HUES48 (cell line): ENCODE measurements at regions not wholly inside any gene's neighbourhood (a gene's known extent, or its start where the extent isn't known, plus 50 kb on each side); places are given as distances from the start of the nearest gene placed in this dataset.
"Not testable (repeated sequence)": the region's sequence is repeated elsewhere in the genome, so short reads cannot be mapped to it uniquely, and the experiment has no call there.

Source experiments
- H3K27ac ChIP-seq: one replicate; pipeline ENCODE4 v1.7.0; 2013; ENCODE audit warnings: low read depth, low read length, inconsistent platforms
- H3K27me3 ChIP-seq: 2 replicates; pipeline ENCODE4 v1.6.1; 2013; ENCODE audit warnings: mild to moderate bottlenecking, low read length; ENCODE audit not compliant: control insufficient read depth, insufficient read depth
- H3K36me3 ChIP-seq: 2 replicates; pipeline ENCODE4 v1.6.1; 2013; ENCODE audit warnings: low read length; ENCODE audit not compliant: control insufficient read depth, insufficient read depth
- H3K4me1 ChIP-seq: 2 replicates; pipeline ENCODE4 v1.6.1; 2013; ENCODE audit warnings: mild to moderate bottlenecking, low read length; ENCODE audit not compliant: control insufficient read depth, insufficient read depth
- H3K4me3 ChIP-seq: 2 replicates; pipeline ENCODE4 v1.5.1; 2013; ENCODE audit warnings: mild to moderate bottlenecking, low read depth, low read length
- H3K9ac ChIP-seq: 2 replicates; pipeline ENCODE4 v1.6.1; 2013; ENCODE audit warnings: mild to moderate bottlenecking, low read depth, low read length, moderate library complexity
- H3K9me3 ChIP-seq: 2 replicates; pipeline ENCODE4 v1.6.1; 2013; ENCODE audit warnings: low read length; ENCODE audit not compliant: control insufficient read depth, insufficient read depth

- no peak overlapping the region for H3K9ac ChIP-seq
- no peaks in the 10 kb centered on the region for H3K36me3 ChIP-seq
- no peak overlapping the region for H3K4me3 ChIP-seq
- no peaks in the 10 kb centered on the region for H3K27me3 ChIP-seq
- H3K9me3 ChIP-seq = no peaks in the 10 kb centered on the region
- no peak overlapping the region for H3K27ac ChIP-seq
- no peaks in the 10 kb centered on the region for H3K4me1 ChIP-seq
Observed at GRCh38 chr12:105585107-105585506, 254.6 kb downstream of the C12orf75 start.

DNA sequence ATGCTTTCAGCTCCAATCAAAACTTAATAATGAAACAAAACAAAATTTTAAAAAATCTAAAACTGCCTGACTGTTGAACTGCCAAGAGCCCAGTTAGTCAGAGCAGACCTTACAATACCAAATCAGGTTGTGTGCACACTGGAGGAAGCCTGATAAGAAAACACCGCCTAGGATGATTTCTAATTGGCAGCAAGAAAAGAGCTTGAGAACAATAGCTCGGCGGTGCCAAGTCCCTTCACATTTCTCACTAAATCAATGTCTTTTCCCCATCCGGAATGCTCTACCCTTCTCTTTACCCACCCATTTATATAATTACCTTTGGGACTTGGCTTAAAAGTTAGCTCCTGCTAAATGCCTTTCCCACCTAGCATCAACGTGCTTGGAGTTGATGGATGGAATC, 256.7 kb downstream of the C12orf75 start:
- H3K4me3 ChIP-seq = no peak overlapping the region
- H3K9me3 ChIP-seq = no peaks in the 10 kb centered on the region
- H3K9ac ChIP-seq = no peak overlapping the region
- no peaks in the 10 kb centered on the region for H3K27me3 ChIP-seq
- no peak overlapping the region for H3K27ac ChIP-seq
- no peaks in the 10 kb centered on the region for H3K36me3 ChIP-seq
- H3K4me1 ChIP-seq = no peaks in the 10 kb centered on the region

- no peaks in the 10 kb centered on the region for H3K36me3 ChIP-seq
Observed at GRCh38 chr12:105588106-105588505, 257.6 kb downstream of the C12orf75 start.

DNA sequence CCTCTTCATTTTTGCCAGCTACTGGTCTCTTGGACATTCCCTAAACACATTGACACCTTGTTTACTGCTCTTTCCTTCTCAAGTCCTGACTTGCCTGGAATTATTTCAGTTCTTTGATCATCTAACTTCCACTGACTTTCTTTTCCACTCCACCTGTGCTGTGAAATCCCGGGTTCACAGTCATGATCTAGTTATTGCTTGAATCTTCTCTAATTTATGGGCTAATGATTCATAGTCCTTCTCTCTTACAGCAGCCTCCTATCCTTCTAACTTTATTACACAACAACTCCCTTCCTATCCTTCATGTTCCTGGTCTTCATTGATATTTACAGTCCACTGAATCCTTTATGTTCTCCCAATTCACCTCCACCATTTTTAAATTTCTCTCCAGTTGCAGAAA, 260.1 kb downstream of the C12orf75 start:
- H3K4me3 ChIP-seq = no peak overlapping the region
- no peak overlapping the region for H3K9ac ChIP-seq
- no peaks in the 10 kb centered on the region for H3K4me1 ChIP-seq
- H3K27ac ChIP-seq = no peak overlapping the region
- no peaks in the 10 kb centered on the region for H3K27me3 ChIP-seq
- no peaks in the 10 kb centered on the region for H3K36me3 ChIP-seq
- H3K9me3 ChIP-seq = no peaks in the 10 kb centered on the region

More at GRCh38 chr12:105588106-105588505, 257.6 kb downstream of the C12orf75 start:
- H3K4me3 ChIP-seq = no peak overlapping the region
- H3K9me3 ChIP-seq = no peaks in the 10 kb centered on the region
- H3K27me3 ChIP-seq = no peaks in the 10 kb centered on the region
- no peak overlapping the region for H3K9ac ChIP-seq
- H3K4me1 ChIP-seq = no peaks in the 10 kb centered on the region
- no peak overlapping the region for H3K27ac ChIP-seq

DNA sequence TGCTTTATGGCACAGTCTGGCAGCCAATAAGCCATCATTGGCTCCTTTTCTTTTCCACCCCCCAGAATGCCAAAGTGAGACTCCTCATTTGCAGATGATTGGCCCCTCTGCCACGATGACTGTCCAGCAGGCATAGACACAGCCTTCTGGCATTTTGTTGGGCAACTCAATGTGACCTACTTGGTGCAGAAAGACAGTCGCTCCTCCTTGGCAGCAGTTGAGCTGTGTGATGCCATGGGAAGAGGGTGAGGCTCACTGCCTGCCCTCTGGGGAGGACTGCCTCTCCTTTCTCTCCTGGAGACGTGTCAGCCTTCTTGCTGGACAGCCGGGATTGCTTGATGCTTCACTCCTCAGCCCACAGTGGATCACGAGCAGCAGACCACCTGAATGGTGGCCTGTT, 264.9 kb downstream of the C12orf75 start:
- Histone ChIP-seq H3K27ac (no peak overlapping the region), H3K4me1 (peaks cover 4% of the 10 kb centered on the region; the same call in 1 of the 2 replicates), H3K36me3 (no peaks in the 10 kb centered on the region), H3K9me3 (no peaks in the 10 kb centered on the region; the same call in 1 of the 2 replicates), H3K27me3 (no peaks in the 10 kb centered on the region), H3K9ac (no peak overlapping the region), H3K4me3 (no peak overlapping the region)

- Histone ChIP-seq H3K4me1 (peaks cover 4% of the 10 kb centered on the region; the same call in 1 of the 2 replicates), H3K36me3 (no peaks in the 10 kb centered on the region), H3K9me3 (no peaks in the 10 kb centered on the region; the same call in 1 of the 2 replicates)
Observed at GRCh38 chr12:105596731-105597130, 266.2 kb downstream of the C12orf75 start.

GRCh38 chr12:105598031-105598430, 267.5 kb downstream of the C12orf75 start:
- H3K9me3 ChIP-seq = no peaks in the 10 kb centered on the region; the same call in 1 of the 2 replicates
- H3K4me1 ChIP-seq = peaks cover 4% of the 10 kb centered on the region; the same call in 1 of the 2 replicates
- H3K36me3 ChIP-seq = no peaks in the 10 kb centered on the region
- no peaks in the 10 kb centered on the region for H3K27me3 ChIP-seq
- no peak overlapping the region for H3K27ac ChIP-seq
- no peak overlapping the region for H3K9ac ChIP-seq
- no peak overlapping the region for H3K4me3 ChIP-seq

More at GRCh38 chr12:105596731-105597130, 266.2 kb downstream of the C12orf75 start:
- Histone ChIP-seq H3K4me3 (no peak overlapping the region), H3K27ac (no peak overlapping the region), H3K9ac (no peak overlapping the region), H3K27me3 (no peaks in the 10 kb centered on the region)

GRCh38 chr12:105600911-105601545, 270.5 kb downstream of the C12orf75 start:
- no peaks in the 10 kb centered on the region for H3K27me3 ChIP-seq
- H3K36me3 ChIP-seq = no peaks in the 10 kb centered on the region
- no peak overlapping the region for H3K27ac ChIP-seq
- no peaks in the 10 kb centered on the region; the same call in 1 of the 2 replicates for H3K9me3 ChIP-seq
- no peak overlapping the region for H3K9ac ChIP-seq
- H3K4me1 ChIP-seq = peaks cover 4% of the 10 kb centered on the region; the same call in 1 of the 2 replicates
- no peak overlapping the region for H3K4me3 ChIP-seq

DNA sequence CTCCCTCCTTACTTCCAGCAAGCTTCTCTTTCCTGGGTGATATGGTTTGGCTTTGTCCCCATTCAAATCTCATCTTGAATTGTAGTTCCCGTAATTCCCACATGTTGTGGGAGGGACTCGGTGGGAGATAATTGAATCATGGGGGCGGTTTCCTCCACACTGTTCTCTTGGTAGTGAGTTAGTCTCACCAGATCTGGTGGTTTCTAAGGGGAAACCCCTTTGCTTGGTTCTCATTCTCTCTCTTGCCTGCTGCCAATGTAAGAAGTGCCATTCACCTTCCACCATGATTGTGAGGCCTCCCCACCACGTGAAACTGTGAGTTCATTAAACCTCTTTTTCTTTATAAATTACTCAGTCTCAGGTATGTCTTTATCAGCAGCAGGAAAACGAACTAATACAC, 271.8 kb downstream of the C12orf75 start:
- not testable (repeated sequence) for H3K4me3 ChIP-seq, H3K4me1 ChIP-seq, H3K9ac ChIP-seq, H3K36me3 ChIP-seq, H3K27me3 ChIP-seq, H3K27ac ChIP-seq, H3K9me3 ChIP-seq

DNA sequence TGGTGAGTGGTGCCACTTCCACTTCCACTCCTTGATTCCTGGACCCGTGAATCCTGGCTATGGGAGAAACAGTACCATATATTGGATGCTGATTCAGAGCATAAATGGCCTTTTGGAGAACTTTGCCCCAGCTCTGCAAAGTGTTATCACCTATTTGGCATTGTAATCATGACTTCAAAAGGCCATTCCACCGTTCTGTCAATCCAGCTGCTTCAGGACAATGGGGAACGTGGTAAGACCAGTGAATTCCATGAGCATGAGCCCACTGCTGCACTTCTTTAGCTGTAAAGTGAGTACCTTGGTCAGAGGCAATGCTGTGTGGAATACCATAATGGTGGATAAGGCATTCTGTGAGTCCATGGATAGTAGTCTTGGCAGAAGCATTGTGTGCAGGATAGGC, 273.8 kb downstream of the C12orf75 start:
- H3K9ac ChIP-seq, H3K27me3 ChIP-seq: not testable (repeated sequence)

DNA sequence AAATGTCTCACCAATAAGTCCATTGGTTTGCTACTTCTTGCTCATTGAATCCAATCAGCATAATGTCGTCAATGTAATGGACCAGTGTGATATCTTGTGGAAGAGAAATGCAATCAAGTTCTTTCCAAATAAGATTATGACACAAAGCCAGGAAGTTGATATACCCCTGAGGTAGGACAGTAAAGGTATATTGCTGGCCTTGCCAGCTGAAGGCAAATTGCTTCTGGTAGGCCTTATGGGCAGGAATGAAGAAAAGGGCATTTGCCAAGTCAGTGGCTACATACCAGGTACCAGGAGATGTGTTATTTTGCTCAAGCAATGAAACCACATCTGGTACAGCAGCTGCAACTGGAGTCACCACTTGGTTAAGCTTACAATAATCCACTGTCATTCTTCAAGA, 276.1 kb downstream of the C12orf75 start:
- not testable (repeated sequence) for H3K4me3 ChIP-seq, H3K4me1 ChIP-seq, H3K9me3 ChIP-seq, H3K9ac ChIP-seq, H3K27ac ChIP-seq, H3K27me3 ChIP-seq, H3K36me3 ChIP-seq

More for the DNA sequence above, 273.8 kb downstream of the C12orf75 start:
- H3K36me3 ChIP-seq, H3K27ac ChIP-seq, H3K9me3 ChIP-seq, H3K4me1 ChIP-seq, H3K4me3 ChIP-seq: not testable (repeated sequence)
